Thyroid gland (tissue), 4 donors: ENCODE measurements at regions not wholly inside any gene's neighbourhood (a gene's known extent, or its start where the extent isn't known, plus 50 kb on each side); places are given as distances from the start of the nearest gene placed in this dataset.

ENCODE experiments used
- CTCF ChIP-seq, 6 experiments: fragments of 200-600 bp in 3 of 6; fragments of 450-650 bp in 3 of 6; sonication (generic) in 3 of 6; IDR thresholded peaks; one replicate each; pipeline ENCODE4 v1.5.1; 2016 to 2019; ENCODE audit warnings: antibody characterized with exemption in 6 of 6, mild to moderate bottlenecking in 2 of 6, inconsistent platforms in 1 of 6, moderate library complexity in 1 of 6
- POLR2A ChIP-seq, 2 donors: fragments of 450-650 bp; IDR thresholded peaks; one replicate each; pipeline ENCODE4 v1.6.1; 2017; ENCODE audit warnings: antibody characterized with exemption in 2 of 2, mild to moderate bottlenecking in 2 of 2, moderate library complexity in 1 of 2

DNA sequence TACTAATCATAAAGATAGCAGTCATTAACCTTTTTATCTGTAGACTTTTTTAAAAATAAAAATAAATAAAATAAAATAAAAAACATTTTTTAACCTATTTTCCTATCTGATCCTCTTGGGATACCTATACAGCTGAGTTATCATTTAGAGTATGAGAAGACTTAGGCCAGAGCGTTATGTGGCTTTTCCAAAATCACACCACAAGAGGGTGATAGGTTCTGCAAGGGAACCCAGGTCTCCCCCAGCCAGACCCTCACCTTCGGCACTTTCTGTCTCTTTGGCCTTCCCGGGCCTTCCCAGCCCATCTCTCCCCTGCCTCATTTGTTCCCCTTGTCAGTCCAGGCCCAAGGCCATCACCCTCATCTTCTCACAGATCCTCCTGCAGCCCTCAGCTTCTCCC, 311.7 kb downstream of the SMAD2 start:
- TF ChIP-seq CTCF (IDR thresholded peaks at IDR 0.05) (no peak), POLR2A (IDR thresholded peaks at IDR 0.05) (no peak)
